SK-N-SH treated with all-trans-retinoic acid at 6 μM for 48 hours (cell line): ENCODE measurements at regions not wholly inside any gene's neighbourhood (a gene's known extent, or its start where the extent isn't known, plus 50 kb on each side); places are given as distances from the start of the nearest gene placed in this dataset.

Experiments used
- ARNTL ChIP-seq: fragments of 450-650 bp; formaldehyde crosslinking; IDR thresholded peaks from 2 replicates; pipeline ENCODE4 v1.5.0; 2020; ENCODE audit warnings: low read depth, mild to moderate bottlenecking, moderate library complexity, borderline replicate concordance
- CREB5 ChIP-seq: fragments of 250-450 bp; sonication (Bioruptor Pico); IDR thresholded peaks from 2 replicates; pipeline ENCODE4 v1.5.1; 2020; ENCODE audit warnings: low read depth, mild to moderate bottlenecking, moderate library complexity
- OSR1 ChIP-seq: fragments of 250-450 bp; sonication (Bioruptor Pico); IDR thresholded peaks from 2 replicates; pipeline ENCODE4 v1.8.0; 2022; ENCODE audit warnings: moderate library complexity, mild to moderate bottlenecking, inconsistent platforms
- PATZ1 ChIP-seq: fragments of 250-450 bp; sonication (Bioruptor Pico); IDR thresholded peaks from 2 replicates; pipeline ENCODE4 v1.8.0; 2020; ENCODE audit warnings: mild to moderate bottlenecking, moderate library complexity, borderline replicate concordance
- PPARA ChIP-seq: fragments of 250-450 bp; sonication (Bioruptor Pico); IDR thresholded peaks from 2 replicates; pipeline ENCODE4 v1.5.0; 2020; ENCODE audit warnings: mild to moderate bottlenecking, borderline replicate concordance
- RARB ChIP-seq: fragments of 250-450 bp; sonication (Bioruptor Pico); IDR thresholded peaks from 2 replicates; pipeline ENCODE4 v1.8.0; 2021; ENCODE audit warnings: mild to moderate bottlenecking, moderate library complexity
- SNAI2 ChIP-seq: fragments of 250-450 bp; sonication (Bioruptor Pico); IDR thresholded peaks from 2 replicates; pipeline ENCODE4 v1.5.0; 2020; ENCODE audit warnings: mild to moderate bottlenecking, moderate library complexity
- ZFP3 ChIP-seq: fragments of 250-450 bp; sonication (Bioruptor Pico); IDR thresholded peaks from 2 replicates; pipeline ENCODE4 v1.5.0; 2020; ENCODE audit warnings: mild to moderate bottlenecking, moderate library complexity
- ZFP30 ChIP-seq: fragments of 450-650 bp; formaldehyde crosslinking; IDR thresholded peaks from 2 replicates; pipeline ENCODE4 v1.5.0; 2022; ENCODE audit warnings: mild to moderate bottlenecking, moderate library complexity
- ZNF565 ChIP-seq: fragments of 450-650 bp; formaldehyde crosslinking; conservative IDR thresholded peaks from 2 replicates; pipeline ENCODE4 v1.5.0; 2020; ENCODE audit warnings: low read depth, mild to moderate bottlenecking, moderate library complexity

DNA sequence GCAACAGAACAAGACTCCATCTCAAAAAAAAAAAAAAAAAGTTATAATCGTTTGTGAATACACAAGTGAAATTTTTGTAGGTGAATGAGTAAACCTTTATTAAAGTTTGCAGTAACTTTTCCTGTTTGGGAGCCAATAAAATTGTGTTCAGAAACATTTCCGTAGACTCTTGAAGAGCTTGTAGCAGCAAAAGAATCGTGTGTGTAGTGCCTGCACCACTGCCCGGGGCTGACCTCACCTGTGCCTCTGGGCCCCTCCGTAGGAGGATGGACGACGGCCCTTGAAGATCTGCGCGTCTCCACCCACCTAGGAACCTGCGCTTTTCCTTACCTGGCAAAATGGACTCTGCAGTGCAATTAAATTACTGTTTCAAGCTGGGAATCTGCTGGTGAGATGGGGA is 366.0 kb downstream of the THBS2 start:
- TF ChIP-seq PATZ1 = no peak
- TF ChIP-seq ARNTL (CRISPR knock-in tag) = no peak
- no peak for TF ChIP-seq PPARA (CRISPR knock-in tag)
- no peak for TF ChIP-seq RARB (CRISPR knock-in tag)
- TF ChIP-seq OSR1 (CRISPR knock-in tag) = no peak
- TF ChIP-seq SNAI2 (CRISPR knock-in tag) = no peak
- TF ChIP-seq ZFP30 (CRISPR knock-in tag) = no peak
- TF ChIP-seq ZNF565 (CRISPR knock-in tag) = no peak
- TF ChIP-seq ZFP3 (CRISPR knock-in tag) = no peak
- no peak for TF ChIP-seq CREB5
